HepG2 (cell line): ENCODE measurements at regions not wholly inside any gene's neighbourhood (a gene's known extent, or its start where the extent isn't known, plus 50 kb on each side); places are given as distances from the start of the nearest gene placed in this dataset.

Experiments
- POLR2AphosphoS5 ChIP-seq: IDR thresholded peaks from 2 replicates; pipeline ENCODE4 v1.6.1; 2012; ENCODE audit warnings: low read depth, low read length
- TAF1 ChIP-seq: sonication (generic); formaldehyde crosslinking; IDR thresholded peaks from 2 replicates; pipeline ENCODE4 v1.4.0; 2020; ENCODE audit warnings: missing genetic modification reagents

GRCh38 chr18:10076502-10077030, 162.8 kb downstream of the VAPA start:
- TF ChIP-seq TAF1 (CRISPR knock-in tag) (no peak), POLR2AphosphoS5 (no peak)
